ENCODE measurements at regions not wholly inside any gene's neighbourhood (a gene's known extent, or its start where the extent isn't known, plus 50 kb on each side); places are given as distances from the start of the nearest gene placed in this dataset.

DNA sequence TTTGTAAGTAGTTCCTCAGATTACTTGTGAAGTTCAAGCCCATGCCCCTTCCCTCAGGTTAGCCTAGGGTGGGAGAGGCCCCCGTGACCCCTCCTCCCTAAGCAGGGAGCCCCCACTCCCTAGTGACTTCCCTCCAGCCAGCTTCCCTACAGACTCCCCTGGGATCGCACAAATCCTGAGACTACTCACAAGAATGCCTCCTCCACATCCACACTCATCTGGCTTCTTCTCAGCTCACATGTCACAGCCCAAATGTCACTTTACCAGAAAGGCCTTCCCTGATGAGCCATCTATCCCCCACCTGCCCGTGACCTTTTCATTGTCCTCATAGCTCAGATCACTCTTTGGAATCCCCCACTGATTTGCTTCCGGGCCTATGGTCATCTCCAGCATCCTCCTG is 96.7 kb upstream of the ARAP3 start:
- no peak overlapping the region for H3K27ac ChIP-seq (ENCODE audit: low read depth in 1 of 2, low read length in 2 of 2)
- H3K27ac Mint-ChIP-seq: no peak overlapping the region
- H4K20me1 ChIP-seq (ENCODE audit: insufficient read depth, low read length): no peaks in the 10 kb centered on the region
- peaks cover 2 to 10% (median 9%) of the 10 kb centered on the region in 3 donors for H3K27me3 Mint-ChIP-seq (ENCODE audit: low read depth in 3 of 3)
- H3K36me3 Mint-ChIP-seq: no peaks in the 10 kb centered on the region
- H3K79me2 ChIP-seq (ENCODE audit: insufficient read depth, low read length): no peaks in the 10 kb centered on the region
- TF ChIP-seq, protein P1, sequence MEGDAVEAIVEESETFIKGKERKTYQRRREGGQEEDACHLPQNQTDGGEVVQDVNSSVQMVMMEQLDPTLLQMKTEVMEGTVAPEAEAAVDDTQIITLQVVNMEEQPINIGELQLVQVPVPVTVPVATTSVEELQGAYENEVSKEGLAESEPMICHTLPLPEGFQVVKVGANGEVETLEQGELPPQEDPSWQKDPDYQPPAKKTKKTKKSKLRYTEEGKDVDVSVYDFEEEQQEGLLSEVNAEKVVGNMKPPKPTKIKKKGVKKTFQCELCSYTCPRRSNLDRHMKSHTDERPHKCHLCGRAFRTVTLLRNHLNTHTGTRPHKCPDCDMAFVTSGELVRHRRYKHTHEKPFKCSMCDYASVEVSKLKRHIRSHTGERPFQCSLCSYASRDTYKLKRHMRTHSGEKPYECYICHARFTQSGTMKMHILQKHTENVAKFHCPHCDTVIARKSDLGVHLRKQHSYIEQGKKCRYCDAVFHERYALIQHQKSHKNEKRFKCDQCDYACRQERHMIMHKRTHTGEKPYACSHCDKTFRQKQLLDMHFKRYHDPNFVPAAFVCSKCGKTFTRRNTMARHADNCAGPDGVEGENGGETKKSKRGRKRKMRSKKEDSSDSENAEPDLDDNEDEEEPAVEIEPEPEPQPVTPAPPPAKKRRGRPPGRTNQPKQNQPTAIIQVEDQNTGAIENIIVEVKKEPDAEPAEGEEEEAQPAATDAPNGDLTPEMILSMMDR (IDR thresholded peaks at IDR 0.05): no peak
- H3K9ac ChIP-seq (ENCODE audit: insufficient read depth, low read length, poor library complexity, severe bottlenecking): no peak overlapping the region
- DNase-seq: no peak
- no peaks in the 10 kb centered on the region for H3K4me1 Mint-ChIP-seq
- H3K9me3 Mint-ChIP-seq: peaks cover 0 to 3% (median 0%) of the 10 kb centered on the region in 7 donors
- no peaks in the 10 kb centered on the region for H3K36me3 ChIP-seq (replicated peaks in 1 of 2; ENCODE audit: control insufficient read depth in 1 of 2, insufficient read depth in 2 of 2, low read length in 2 of 2)
- no peak overlapping the region for H3K4me3 Mint-ChIP-seq
- H3K9me3 ChIP-seq (replicated peaks in 1 of 2; ENCODE audit: control insufficient read depth in 1 of 2, insufficient read depth in 1 of 2, low read length in 2 of 2): no peaks in the 10 kb centered on the region
- H3K4me1 ChIP-seq (ENCODE audit: control insufficient read depth in 1 of 2, insufficient read depth in 2 of 2, low read length in 2 of 2): no peaks in the 10 kb centered on the region
- intact Hi-C loops (cut with micrococcal nuclease): no loop called here
- H3K4me3 ChIP-seq (replicated peaks in 1 of 3; ENCODE audit: low read depth in 2 of 3, low read length in 3 of 3): no peak overlapping the region
- no peak overlapping the region for H2AFZ ChIP-seq (ENCODE audit: insufficient read depth, low read depth, low read length, poor library complexity, severe bottlenecking)
- H3K4me2 ChIP-seq (replicated peaks; ENCODE audit: extremely low read depth, low read length, poor library complexity, severe bottlenecking): no peak overlapping the region
- H3K27me3 ChIP-seq (ENCODE audit: control insufficient read depth in 2 of 2, insufficient read depth in 2 of 2, low read length in 2 of 2): no peaks in the 10 kb centered on the region
- WGBS (ENCODE audit: insufficient coverage): 95% methylated on average over 4 of the region's 4 CpGs

DNA sequence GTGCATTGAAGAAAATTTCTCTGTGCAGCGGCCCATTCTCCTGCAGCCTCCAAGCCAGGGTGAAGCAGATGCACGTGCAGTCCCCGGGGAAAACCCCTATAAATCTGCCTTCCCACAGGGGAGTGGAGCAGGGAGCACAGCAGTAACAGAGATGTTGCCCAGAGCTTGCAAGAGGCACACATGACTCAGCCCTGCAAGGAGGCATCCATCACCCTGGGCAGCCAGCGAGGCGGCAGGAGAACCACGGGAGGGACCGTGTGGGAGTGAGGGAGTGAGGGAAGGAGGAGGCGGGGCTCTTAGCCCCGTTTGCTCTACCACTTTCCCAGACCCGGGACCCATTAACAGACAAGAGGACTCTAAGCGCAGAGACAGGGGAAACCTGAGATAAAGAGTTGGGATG is 96.2 kb upstream of the ARAP3 start:
- Histone ChIP-seq H3K36me3 (replicated peaks in 1 of 2; ENCODE audit: control insufficient read depth in 1 of 2, insufficient read depth in 2 of 2, low read length in 2 of 2) (no peaks in the 10 kb centered on the region), H2AFZ (ENCODE audit: insufficient read depth, low read depth, low read length, poor library complexity, severe bottlenecking) (no peak overlapping the region), H3K27me3 (ENCODE audit: control insufficient read depth in 2 of 2, insufficient read depth in 2 of 2, low read length in 2 of 2) (no peaks in the 10 kb centered on the region), H3K9ac (ENCODE audit: insufficient read depth, low read length, poor library complexity, severe bottlenecking) (no peak overlapping the region), H3K4me2 (replicated peaks; ENCODE audit: extremely low read depth, low read length, poor library complexity, severe bottlenecking) (no peak overlapping the region), H3K9me3 (replicated peaks in 1 of 2; ENCODE audit: control insufficient read depth in 1 of 2, insufficient read depth in 1 of 2, low read length in 2 of 2) (no peaks in the 10 kb centered on the region), H3K4me1 (ENCODE audit: control insufficient read depth in 1 of 2, insufficient read depth in 2 of 2, low read length in 2 of 2) (no peaks in the 10 kb centered on the region), H3K79me2 (ENCODE audit: insufficient read depth, low read length) (no peaks in the 10 kb centered on the region), H4K20me1 (ENCODE audit: insufficient read depth, low read length) (no peaks in the 10 kb centered on the region), H3K4me3 (replicated peaks in 1 of 3; ENCODE audit: low read depth in 2 of 3, low read length in 3 of 3) (no peak overlapping the region), H3K27ac (ENCODE audit: low read depth in 1 of 2, low read length in 2 of 2) (no peak overlapping the region)
- intact Hi-C loops (cut with micrococcal nuclease): no loop called here
- 61% methylated on average over 3 of the region's 11 CpGs for WGBS (ENCODE audit: insufficient coverage)
- Mint-ChIP-seq H3K9me3 (peaks cover 0 to 3% (median 0%) of the 10 kb centered on the region in 7 donors), H3K4me1 (no peaks in the 10 kb centered on the region), H3K27ac (no peak overlapping the region), H3K27me3 (ENCODE audit: low read depth in 3 of 3) (peaks cover 2 to 10% (median 9%) of the 10 kb centered on the region in 3 donors), H3K36me3 (no peaks in the 10 kb centered on the region), H3K4me3 (no peak overlapping the region)
- TF ChIP-seq, protein P1 (IDR thresholded peaks at IDR 0.05): no peak
- DNase-seq: no peak

Data from CD14-positive monocyte (primary cell).